ENCODE measurements at regions not wholly inside any gene's neighbourhood (a gene's known extent, or its start where the extent isn't known, plus 50 kb on each side); places are given as distances from the start of the nearest gene placed in this dataset.
"Not testable (repeated sequence)": the region's sequence is repeated elsewhere in the genome, so short reads cannot be mapped to it uniquely, and the experiment has no call there.

DNA sequence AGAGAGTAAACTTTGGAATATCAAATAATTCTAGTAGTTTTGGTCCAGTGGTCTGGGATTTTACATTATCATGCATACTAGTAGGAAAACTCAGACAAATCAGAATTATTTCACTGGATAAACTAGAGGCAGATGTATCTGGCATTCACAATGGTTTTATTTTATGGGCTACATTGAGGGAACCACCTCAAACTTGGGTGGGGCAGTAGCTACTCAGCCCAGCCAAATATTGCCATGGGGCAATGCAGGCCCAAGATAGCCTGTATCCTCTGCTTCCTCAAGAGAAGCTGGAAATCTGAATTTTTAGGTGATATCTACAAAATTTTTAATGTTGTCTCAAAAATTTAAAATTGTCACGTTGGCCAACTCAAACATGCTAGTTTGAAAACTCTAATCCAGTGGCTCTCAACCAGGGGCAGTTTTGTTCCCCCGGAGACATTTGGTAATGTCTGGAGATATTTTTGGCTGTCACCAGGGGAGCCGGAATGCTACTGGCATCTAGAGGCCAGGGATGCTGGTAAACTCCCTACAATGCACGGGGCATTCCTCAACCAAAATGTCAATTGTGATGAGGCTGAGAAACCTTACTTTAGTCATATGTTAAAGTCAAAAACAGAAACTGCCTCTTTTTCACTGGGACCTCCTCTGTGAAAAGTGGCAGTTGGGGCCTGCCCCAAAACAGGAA is 172.8 kb upstream of the SPRED2 start:
- POLR2A ChIA-PET (ENCODE audit: low non-redundant PET): no interaction called here
- CTCF ChIA-PET: no interaction called here
- DNase-seq (ENCODE audit: low spot score): no peak
- BruUV-seq (replicated peaks): no TSS peak
- Histone ChIP-seq H3K9me3 (ENCODE audit: low read depth, low read length, poor library complexity, severe bottlenecking) (no peaks in the 10 kb centered on the region), H3K36me3 (ENCODE audit: insufficient read depth, low read length, poor library complexity, severe bottlenecking) (no peaks in the 10 kb centered on the region), H3K4me3 (ENCODE audit: low read depth, low read length, poor library complexity, severe bottlenecking) (no peak overlapping the region), H3K4me1 (ENCODE audit: insufficient read depth, low read length, poor library complexity, severe bottlenecking) (no peaks in the 10 kb centered on the region), H3K27ac (ENCODE audit: low read depth, low read length, poor library complexity, severe bottlenecking) (no peak overlapping the region), H3K27me3 (replicated peaks; ENCODE audit: insufficient read depth, low read depth, low read length, poor library complexity) (no peaks in the 10 kb centered on the region)
- intact Hi-C loops (cut with micrococcal nuclease; ENCODE audit: unreplicated experiment): no loop called here
- TF ChIP-seq EZH2 (IDR thresholded peaks at IDR 0.05; ENCODE audit: borderline replicate concordance, low read depth, low read length, poor library complexity, severe bottlenecking): no peak
- TF ChIP-seq, protein P1, sequence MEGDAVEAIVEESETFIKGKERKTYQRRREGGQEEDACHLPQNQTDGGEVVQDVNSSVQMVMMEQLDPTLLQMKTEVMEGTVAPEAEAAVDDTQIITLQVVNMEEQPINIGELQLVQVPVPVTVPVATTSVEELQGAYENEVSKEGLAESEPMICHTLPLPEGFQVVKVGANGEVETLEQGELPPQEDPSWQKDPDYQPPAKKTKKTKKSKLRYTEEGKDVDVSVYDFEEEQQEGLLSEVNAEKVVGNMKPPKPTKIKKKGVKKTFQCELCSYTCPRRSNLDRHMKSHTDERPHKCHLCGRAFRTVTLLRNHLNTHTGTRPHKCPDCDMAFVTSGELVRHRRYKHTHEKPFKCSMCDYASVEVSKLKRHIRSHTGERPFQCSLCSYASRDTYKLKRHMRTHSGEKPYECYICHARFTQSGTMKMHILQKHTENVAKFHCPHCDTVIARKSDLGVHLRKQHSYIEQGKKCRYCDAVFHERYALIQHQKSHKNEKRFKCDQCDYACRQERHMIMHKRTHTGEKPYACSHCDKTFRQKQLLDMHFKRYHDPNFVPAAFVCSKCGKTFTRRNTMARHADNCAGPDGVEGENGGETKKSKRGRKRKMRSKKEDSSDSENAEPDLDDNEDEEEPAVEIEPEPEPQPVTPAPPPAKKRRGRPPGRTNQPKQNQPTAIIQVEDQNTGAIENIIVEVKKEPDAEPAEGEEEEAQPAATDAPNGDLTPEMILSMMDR (conservative IDR thresholded peaks at IDR 0.05; ENCODE audit: low read depth, low read length): no peak

DNA sequence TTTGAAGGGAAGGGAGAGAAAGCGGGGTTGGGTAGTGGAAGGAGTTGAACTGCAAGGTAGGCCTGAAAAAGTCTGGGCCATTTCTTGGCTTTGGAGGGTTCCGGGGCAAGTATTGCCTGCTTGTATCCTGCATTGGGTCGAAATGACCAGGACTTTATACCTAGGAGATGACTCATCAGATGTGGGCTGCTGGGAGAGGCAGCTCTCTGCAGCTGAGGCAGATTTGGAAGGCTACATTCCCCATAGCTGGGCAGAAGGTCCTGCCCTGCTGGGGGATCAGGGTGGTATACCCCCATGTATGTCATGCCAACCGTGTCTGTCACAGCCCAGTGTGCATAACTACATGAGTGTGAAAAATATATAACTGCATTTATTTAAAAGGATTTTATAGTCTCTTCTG is 171.8 kb upstream of the SPRED2 start:
- Histone ChIP-seq H3K36me3 (ENCODE audit: insufficient read depth, low read length, poor library complexity, severe bottlenecking) (no peaks in the 10 kb centered on the region), H3K4me3 (ENCODE audit: low read depth, low read length, poor library complexity, severe bottlenecking) (no peak overlapping the region), H3K27ac (ENCODE audit: low read depth, low read length, poor library complexity, severe bottlenecking) (no peak overlapping the region), H3K9me3 (ENCODE audit: low read depth, low read length, poor library complexity, severe bottlenecking) (no peaks in the 10 kb centered on the region), H3K27me3 (replicated peaks; ENCODE audit: insufficient read depth, low read depth, low read length, poor library complexity) (no peaks in the 10 kb centered on the region), H3K4me1 (ENCODE audit: insufficient read depth, low read length, poor library complexity, severe bottlenecking) (no peaks in the 10 kb centered on the region)
- ChIA-PET POLR2A (ENCODE audit: low non-redundant PET) (interaction anchor here (0.6 kb wide), 1 partner anchor 832 kb away, joined by 4 read pairs; no protein-coding TSS in a partner anchor), CTCF (interaction anchor here (0.6 kb wide), 1 partner anchor 197 kb away, joined by 3 read pairs; no protein-coding TSS in a partner anchor)
- no TSS peak for BruUV-seq (replicated peaks)
- intact Hi-C loops (cut with micrococcal nuclease; ENCODE audit: unreplicated experiment): no loop called here
- TF ChIP-seq EZH2 (IDR thresholded peaks at IDR 0.05; ENCODE audit: borderline replicate concordance, low read depth, low read length, poor library complexity, severe bottlenecking): no peak
- no peak for DNase-seq (ENCODE audit: low spot score)

DNA sequence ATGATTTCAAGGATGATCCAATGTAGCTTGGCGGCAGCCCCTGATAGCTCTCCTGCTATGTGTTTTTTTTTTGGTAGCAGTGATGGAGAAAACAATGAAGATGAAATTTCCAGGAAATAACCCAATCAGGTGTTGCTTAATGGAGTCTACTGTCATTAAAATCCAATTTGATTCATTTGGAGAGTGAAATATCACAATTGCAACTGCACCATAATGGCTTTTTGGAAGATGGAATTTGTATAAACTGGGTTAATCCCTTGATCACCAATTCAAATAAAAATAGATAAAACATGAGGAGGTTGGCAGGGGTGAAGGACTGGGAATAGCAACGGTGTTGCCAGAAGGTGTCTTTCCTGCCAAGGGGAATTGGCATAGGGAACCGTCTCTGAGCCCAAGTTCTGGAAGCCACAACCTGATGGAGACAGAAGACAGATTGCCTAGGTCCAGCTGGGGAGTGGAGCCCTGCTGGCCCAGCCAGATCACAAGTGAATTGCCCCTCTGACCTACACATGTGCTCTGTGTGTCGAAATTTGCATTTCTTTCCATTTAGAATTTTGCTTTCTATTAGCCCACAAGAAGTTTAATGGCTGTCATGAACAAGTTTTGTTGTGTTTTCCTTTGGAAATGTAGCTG is 170.3 kb upstream of the SPRED2 start:
- no TSS peak for BruUV-seq (replicated peaks)
- TF ChIP-seq, protein P1 (conservative IDR thresholded peaks at IDR 0.05; ENCODE audit: low read depth, low read length): no peak
- no peak for TF ChIP-seq EZH2 (IDR thresholded peaks at IDR 0.05; ENCODE audit: borderline replicate concordance, low read depth, low read length, poor library complexity, severe bottlenecking)
- Histone ChIP-seq H3K4me3 (ENCODE audit: low read depth, low read length, poor library complexity, severe bottlenecking) (no peak overlapping the region), H3K36me3 (ENCODE audit: insufficient read depth, low read length, poor library complexity, severe bottlenecking) (no peaks in the 10 kb centered on the region), H3K27ac (ENCODE audit: low read depth, low read length, poor library complexity, severe bottlenecking) (no peak overlapping the region), H3K4me1 (ENCODE audit: insufficient read depth, low read length, poor library complexity, severe bottlenecking) (peaks cover 7% of the 10 kb centered on the region), H3K9me3 (ENCODE audit: low read depth, low read length, poor library complexity, severe bottlenecking) (no peaks in the 10 kb centered on the region), H3K27me3 (replicated peaks; ENCODE audit: insufficient read depth, low read depth, low read length, poor library complexity) (no peaks in the 10 kb centered on the region)
- ChIA-PET CTCF (no interaction called here), POLR2A (ENCODE audit: low non-redundant PET) (no interaction called here)
- DNase-seq (ENCODE audit: low spot score): no peak
- intact Hi-C loops (cut with micrococcal nuclease; ENCODE audit: unreplicated experiment): no loop called here

DNA sequence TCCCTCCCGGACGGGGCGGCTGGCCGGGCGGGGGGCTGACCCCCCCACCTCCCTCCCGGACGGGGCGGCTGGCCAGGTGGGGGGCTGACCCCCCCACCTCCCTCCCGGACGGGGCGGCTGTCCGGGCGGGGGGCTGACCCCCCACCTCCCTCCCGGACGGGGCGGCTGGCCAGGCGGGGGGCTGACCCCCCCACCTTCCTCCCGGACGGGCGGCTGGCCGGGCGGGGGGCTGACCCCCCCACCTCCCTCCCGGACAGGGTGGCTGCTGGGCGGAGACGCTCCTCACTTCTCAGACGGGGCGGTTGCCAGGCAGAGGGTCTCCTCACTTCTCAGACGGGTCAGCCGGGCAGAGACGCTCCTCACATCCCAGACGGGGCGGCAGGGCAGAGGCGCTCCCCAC is 168.5 kb upstream of the SPRED2 start:
- H3K36me3 ChIP-seq (ENCODE audit: insufficient read depth, low read length, poor library complexity, severe bottlenecking); H3K4me1 ChIP-seq (ENCODE audit: insufficient read depth, low read length, poor library complexity, severe bottlenecking); POLR2A ChIA-PET (ENCODE audit: low non-redundant PET); DNase-seq (ENCODE audit: low spot score); H3K27ac ChIP-seq (ENCODE audit: low read depth, low read length, poor library complexity, severe bottlenecking); H3K27me3 ChIP-seq (replicated peaks; ENCODE audit: insufficient read depth, low read depth, low read length, poor library complexity); H3K4me3 ChIP-seq (ENCODE audit: low read depth, low read length, poor library complexity, severe bottlenecking); BruUV-seq (replicated peaks); CTCF ChIA-PET; H3K9me3 ChIP-seq (ENCODE audit: low read depth, low read length, poor library complexity, severe bottlenecking); intact Hi-C loops (cut with micrococcal nuclease; ENCODE audit: unreplicated experiment): not testable (repeated sequence)

DNA sequence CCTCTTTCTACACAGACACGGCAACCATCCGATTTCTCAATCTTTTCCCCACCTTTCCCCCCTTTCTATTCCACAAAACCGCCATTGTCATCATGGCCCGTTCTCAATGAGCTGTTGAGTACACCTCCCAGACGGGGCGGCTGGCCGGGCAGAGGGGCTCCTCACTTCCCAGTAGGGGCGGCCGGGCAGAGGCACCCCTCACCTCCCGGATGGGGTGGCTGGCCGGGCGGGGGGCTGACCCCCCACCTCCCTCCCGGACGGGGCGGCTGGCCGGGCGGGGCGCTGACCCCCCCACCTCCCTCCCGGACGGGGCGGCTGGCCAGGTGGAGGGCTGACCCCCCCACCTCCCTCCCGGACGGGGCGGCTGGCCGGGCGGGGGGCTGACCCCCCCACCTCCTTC is 168.0 kb upstream of the SPRED2 start:
- H3K9me3 ChIP-seq (ENCODE audit: low read depth, low read length, poor library complexity, severe bottlenecking); H3K27ac ChIP-seq (ENCODE audit: low read depth, low read length, poor library complexity, severe bottlenecking); intact Hi-C loops (cut with micrococcal nuclease; ENCODE audit: unreplicated experiment); H3K27me3 ChIP-seq (replicated peaks; ENCODE audit: insufficient read depth, low read depth, low read length, poor library complexity); POLR2A ChIA-PET (ENCODE audit: low non-redundant PET); BruUV-seq (replicated peaks); H3K4me3 ChIP-seq (ENCODE audit: low read depth, low read length, poor library complexity, severe bottlenecking); H3K36me3 ChIP-seq (ENCODE audit: insufficient read depth, low read length, poor library complexity, severe bottlenecking); CTCF ChIA-PET; H3K4me1 ChIP-seq (ENCODE audit: insufficient read depth, low read length, poor library complexity, severe bottlenecking); DNase-seq (ENCODE audit: low spot score): not testable (repeated sequence)
